ENCODE measurements at regions not wholly inside any gene's neighbourhood (a gene's known extent, or its start where the extent isn't known, plus 50 kb on each side); places are given as distances from the start of the nearest gene placed in this dataset.

GRCh38 chr14:85934123-85934885 lies 404.4 kb downstream of the FLRT2 start:
- no peak for TF ChIP-seq CTCF (conservative IDR thresholded peaks at IDR 0.05; ENCODE audit: low read depth, low read length)
- TF ChIP-seq EZH2 (IDR thresholded peaks at IDR 0.05; ENCODE audit: borderline replicate concordance, low read depth, low read length, poor library complexity, severe bottlenecking) = no peak
